HL-60 (cell line): ENCODE measurements at regions not wholly inside any gene's neighbourhood (a gene's known extent, or its start where the extent isn't known, plus 50 kb on each side); places are given as distances from the start of the nearest gene placed in this dataset.

Experiments used
- DNase-seq, 2 experiments: peaks; one replicate each; pipeline ENCODE4 v3.0.0-alpha.2; 2010 to 2020; ENCODE audit warnings: low read depth in 1 of 2, low spot score in 1 of 2
- H3K27ac ChIP-seq: fragments of 250-450 bp; sonication (Bioruptor Pico); replicated peaks from 2 replicates; pipeline ENCODE4 v1.5.1; 2020; ENCODE audit warnings: mild to moderate bottlenecking, moderate library complexity
- H3K27me3 ChIP-seq: fragments of 250-450 bp; sonication (Bioruptor Pico); 2 replicates; pipeline ENCODE4 v1.5.1; 2021; ENCODE audit warnings: mild to moderate bottlenecking, moderate library complexity; ENCODE audit not compliant: insufficient read depth, poor library complexity, severe bottlenecking
- H3K4me3 ChIP-seq: replicated peaks from 2 replicates; pipeline ENCODE4 v1.5.1; 2011; ENCODE audit warnings: mild to moderate bottlenecking, control low read depth, low read length; ENCODE audit not compliant: insufficient read depth
- CTCF ChIP-seq: IDR thresholded peaks from one replicate; pipeline ENCODE4 v1.5.1; 2011; ENCODE audit warnings: low read length, control low read depth, inconsistent platforms; ENCODE audit not compliant: insufficient read depth
- GABPA ChIP-seq: IDR thresholded peaks from 2 replicates; pipeline ENCODE4 v1.6.1; 2012; ENCODE audit warnings: low read depth
- POLR2AphosphoS5 ChIP-seq: IDR thresholded peaks from 2 replicates; pipeline ENCODE4 v1.6.1; 2012; ENCODE audit warnings: low read depth
- SPI1 ChIP-seq: IDR thresholded peaks from 2 replicates; pipeline ENCODE4 v1.6.1; 2012; ENCODE audit warnings: low read depth, mild to moderate bottlenecking, borderline replicate concordance
- TF ChIP-seq, protein P1 (sequence below): IDR thresholded peaks from 2 replicates; pipeline ENCODE4 v1.6.1; 2012; ENCODE audit warnings: low read depth; ENCODE audit not compliant: insufficient replicate concordance

- no peak for TF ChIP-seq CTCF
- no peak for DNase-seq
- H3K27ac ChIP-seq = no peak overlapping the region
- no peak overlapping the region for H3K4me3 ChIP-seq
- H3K27me3 ChIP-seq = no peaks in the 10 kb centered on the region
These were observed 184.0 kb upstream of the LYZL1 start for GRCh38 chr10:29104661-29105399.

DNA sequence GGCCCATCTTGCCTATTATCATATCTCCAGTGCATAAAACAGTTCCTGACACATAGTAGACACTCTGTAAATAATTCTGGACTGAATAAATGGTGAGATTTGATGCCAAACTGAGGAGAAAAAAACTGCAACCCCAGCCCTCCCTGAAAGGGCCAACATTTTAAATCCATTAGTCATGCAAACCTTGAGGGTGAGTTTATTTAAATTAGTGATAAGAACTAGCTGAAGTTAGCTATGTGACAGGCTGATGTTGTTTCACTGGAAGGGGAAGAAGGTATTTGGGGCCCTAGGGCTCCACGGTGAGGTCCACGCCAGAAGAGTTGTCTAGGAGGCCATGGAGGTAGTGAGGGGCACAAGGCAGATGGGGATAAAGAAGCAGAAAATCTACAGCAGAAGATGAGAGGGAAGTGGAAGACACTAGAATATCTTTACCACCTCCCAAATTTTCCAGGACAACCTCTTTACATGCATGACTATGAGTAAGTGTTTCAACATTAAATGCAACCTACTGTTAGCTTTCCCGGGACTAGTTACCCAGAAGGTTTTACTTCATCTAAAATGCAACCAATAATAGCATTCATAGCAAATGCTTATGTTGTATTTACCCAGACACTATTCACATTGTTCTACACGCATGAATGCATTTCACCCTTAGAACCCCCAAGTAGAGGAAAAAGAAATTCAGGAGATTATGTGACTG lies 183.2 kb upstream of the LYZL1 start:
- no peak overlapping the region for H3K4me3 ChIP-seq
- DNase-seq = no peak
- H3K27ac ChIP-seq = no peak overlapping the region
- TF ChIP-seq GABPA (no peak), SPI1 (no peak), POLR2AphosphoS5 (no peak), CTCF (no peak)
- TF ChIP-seq, protein P1, sequence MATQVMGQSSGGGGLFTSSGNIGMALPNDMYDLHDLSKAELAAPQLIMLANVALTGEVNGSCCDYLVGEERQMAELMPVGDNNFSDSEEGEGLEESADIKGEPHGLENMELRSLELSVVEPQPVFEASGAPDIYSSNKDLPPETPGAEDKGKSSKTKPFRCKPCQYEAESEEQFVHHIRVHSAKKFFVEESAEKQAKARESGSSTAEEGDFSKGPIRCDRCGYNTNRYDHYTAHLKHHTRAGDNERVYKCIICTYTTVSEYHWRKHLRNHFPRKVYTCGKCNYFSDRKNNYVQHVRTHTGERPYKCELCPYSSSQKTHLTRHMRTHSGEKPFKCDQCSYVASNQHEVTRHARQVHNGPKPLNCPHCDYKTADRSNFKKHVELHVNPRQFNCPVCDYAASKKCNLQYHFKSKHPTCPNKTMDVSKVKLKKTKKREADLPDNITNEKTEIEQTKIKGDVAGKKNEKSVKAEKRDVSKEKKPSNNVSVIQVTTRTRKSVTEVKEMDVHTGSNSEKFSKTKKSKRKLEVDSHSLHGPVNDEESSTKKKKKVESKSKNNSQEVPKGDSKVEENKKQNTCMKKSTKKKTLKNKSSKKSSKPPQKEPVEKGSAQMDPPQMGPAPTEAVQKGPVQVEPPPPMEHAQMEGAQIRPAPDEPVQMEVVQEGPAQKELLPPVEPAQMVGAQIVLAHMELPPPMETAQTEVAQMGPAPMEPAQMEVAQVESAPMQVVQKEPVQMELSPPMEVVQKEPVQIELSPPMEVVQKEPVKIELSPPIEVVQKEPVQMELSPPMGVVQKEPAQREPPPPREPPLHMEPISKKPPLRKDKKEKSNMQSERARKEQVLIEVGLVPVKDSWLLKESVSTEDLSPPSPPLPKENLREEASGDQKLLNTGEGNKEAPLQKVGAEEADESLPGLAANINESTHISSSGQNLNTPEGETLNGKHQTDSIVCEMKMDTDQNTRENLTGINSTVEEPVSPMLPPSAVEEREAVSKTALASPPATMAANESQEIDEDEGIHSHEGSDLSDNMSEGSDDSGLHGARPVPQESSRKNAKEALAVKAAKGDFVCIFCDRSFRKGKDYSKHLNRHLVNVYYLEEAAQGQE = no peak
- no peaks in the 10 kb centered on the region for H3K27me3 ChIP-seq

DNA sequence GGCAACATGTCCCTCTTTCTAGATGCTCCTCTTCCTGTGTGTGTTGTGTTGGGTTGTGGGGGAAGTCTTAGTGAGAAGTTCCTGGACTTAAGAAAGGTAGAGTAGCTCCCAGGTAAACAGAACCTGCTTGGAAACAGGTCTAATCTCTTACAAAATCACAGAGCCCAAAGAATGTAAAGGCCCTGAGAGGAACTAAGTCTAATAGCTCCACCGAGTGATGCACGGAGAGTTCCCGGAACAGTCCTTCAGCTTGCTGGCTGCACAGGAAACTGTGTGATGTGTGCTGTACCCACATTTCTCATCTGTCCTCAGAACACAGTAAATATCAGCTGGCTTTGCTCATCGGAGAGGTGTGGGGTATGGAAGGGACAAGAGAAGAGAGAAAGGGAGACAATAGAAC lies 182.6 kb upstream of the LYZL1 start:
- Histone ChIP-seq H3K27me3 (no peaks in the 10 kb centered on the region), H3K27ac (no peak overlapping the region)
- TF ChIP-seq, protein P1 = no peak
- TF ChIP-seq CTCF (no peak), GABPA (no peak), SPI1 (no peak), POLR2AphosphoS5 (no peak)

More for the DNA sequence above, 182.6 kb upstream of the LYZL1 start:
- DNase-seq = no peak
- H3K4me3 ChIP-seq = no peak overlapping the region
